Stimulated activated CD8-positive, alpha-beta memory T cell treated with anti-CD3 and anti-CD28 coated beads, Interleukin-2, amount 100 ng/mL, for 1 hour (primary cell): ENCODE measurements at regions not wholly inside any gene's neighbourhood (a gene's known extent, or its start where the extent isn't known, plus 50 kb on each side); places are given as distances from the start of the nearest gene placed in this dataset.

Experiments used
- DNase-seq, 2 donors: peaks; one replicate each; pipeline ENCODE4 v3.0.0-alpha.2; 2020; ENCODE audit warnings: low read depth in 2 of 2

- no peak for DNase-seq
Observed at GRCh38 chrX:4878640-4879039, 1165.2 kb upstream of the PRKX start.

- no peak for DNase-seq
Observed at GRCh38 chrX:4876268-4876667, 1162.8 kb upstream of the PRKX start.

- DNase-seq = no peak
Observed at GRCh38 chrX:4851534-4851933, 1138.1 kb upstream of the PRKX start.

- DNase-seq = no peak
Observed at GRCh38 chrX:4850312-4850711, 1136.9 kb upstream of the PRKX start.

GRCh38 chrX:4844376-4844775, 1130.9 kb upstream of the PRKX start:
- no peak for DNase-seq

- DNase-seq = no peak
Observed at GRCh38 chrX:4841216-4841745, 1127.8 kb upstream of the PRKX start.

- no peak for DNase-seq
Observed at GRCh38 chrX:4831574-4831973, 1118.1 kb upstream of the PRKX start.

- DNase-seq = no peak
Observed at GRCh38 chrX:4830880-4831557, 1117.6 kb upstream of the PRKX start.

- no peak for DNase-seq
Observed at GRCh38 chrX:4825550-4825949, 1112.1 kb upstream of the PRKX start.

GRCh38 chrX:4809571-4809970, 1096.1 kb upstream of the PRKX start:
- DNase-seq = no peak

- no peak for DNase-seq
Observed at GRCh38 chrX:4805502-4805901, 1092.1 kb upstream of the PRKX start.

GRCh38 chrX:4800756-4801155, 1087.3 kb upstream of the PRKX start:
- no peak for DNase-seq

GRCh38 chrX:4787971-4788370, 1074.5 kb upstream of the PRKX start:
- no peak for DNase-seq

- no peak for DNase-seq
Observed at GRCh38 chrX:4764888-4765287, 1051.4 kb upstream of the PRKX start.

- DNase-seq = no peak
Observed at GRCh38 chrX:4762196-4762595, 1048.7 kb upstream of the PRKX start.

- DNase-seq = no peak
Observed at GRCh38 chrX:4754878-4755604, 1041.6 kb upstream of the PRKX start.

- no peak for DNase-seq
Observed at GRCh38 chrX:4741024-4741423, 1027.6 kb upstream of the PRKX start.

GRCh38 chrX:4735299-4735698, 1021.9 kb upstream of the PRKX start:
- no peak for DNase-seq

GRCh38 chrX:4710618-4711433, 997.4 kb upstream of the PRKX start:
- DNase-seq = no peak

- no peak for DNase-seq
Observed at GRCh38 chrX:4708970-4709760, 995.7 kb upstream of the PRKX start.

GRCh38 chrX:4706961-4707360, 993.5 kb upstream of the PRKX start:
- DNase-seq = no peak

GRCh38 chrX:4690521-4690920, 977.1 kb upstream of the PRKX start:
- no peak for DNase-seq
